Nephron progenitor cell (in vitro differentiated cells): ENCODE measurements at regions not wholly inside any gene's neighbourhood (a gene's known extent, or its start where the extent isn't known, plus 50 kb on each side); places are given as distances from the start of the nearest gene placed in this dataset.
"Not testable (repeated sequence)": the region's sequence is repeated elsewhere in the genome, so short reads cannot be mapped to it uniquely, and the experiment has no call there.

ENCODE experiments used
- DNase-seq: peaks from one replicate; pipeline ENCODE4 v3.0.0; 2021
- H3K27ac Mint-ChIP-seq: 2 replicates; pipeline ENCODE4 v1.8.0; 2021; ENCODE audit warnings: mild to moderate bottlenecking, moderate library complexity, mixed read lengths
- H3K27me3 Mint-ChIP-seq: 2 replicates; pipeline ENCODE4 v1.8.0; 2021; ENCODE audit warnings: mild to moderate bottlenecking, low read depth, mixed read lengths; ENCODE audit not compliant: poor library complexity
- H3K36me3 Mint-ChIP-seq: 2 replicates; pipeline ENCODE4 v1.8.0; 2021; ENCODE audit warnings: low read depth, mixed read lengths
- H3K4me1 Mint-ChIP-seq: 2 replicates; pipeline ENCODE4 v1.8.0; 2021; ENCODE audit warnings: mixed read lengths
- H3K4me3 Mint-ChIP-seq: 2 replicates; pipeline ENCODE4 v1.8.0; 2021; ENCODE audit warnings: mild to moderate bottlenecking, moderate library complexity, mixed read lengths
- H3K9me3 Mint-ChIP-seq: 2 replicates; pipeline ENCODE4 v1.8.0; 2021; ENCODE audit warnings: mild to moderate bottlenecking, moderate library complexity, mixed read lengths
- CTCF ChIP-seq: fragments of 200-600 bp; sonication (generic); IDR thresholded peaks from 2 replicates; pipeline ENCODE4 v1.5.0; 2021; ENCODE audit warnings: antibody characterized with exemption

- Mint-ChIP-seq H3K27me3 (no peaks in the 10 kb centered on the region), H3K4me1 (peaks cover 12% of the 10 kb centered on the region), H3K9me3 (peaks cover 7% of the 10 kb centered on the region), H3K36me3 (no peaks in the 10 kb centered on the region), H3K4me3 (no peak overlapping the region), H3K27ac (peak overlapping the region; percentile 60)
- no peak for TF ChIP-seq CTCF
- no peak for DNase-seq
Observed at GRCh38 chr3:4207672-4208071, 95.5 kb upstream of the SETMAR start.

GRCh38 chr3:4208556-4208955 lies 94.6 kb upstream of the SETMAR start:
- peaks cover 15% of the 10 kb centered on the region for H3K9me3 Mint-ChIP-seq

GRCh38 chr3:4211610-4212009 lies 91.6 kb upstream of the SETMAR start:
- DNase-seq = no peak
- no peak for TF ChIP-seq CTCF
- H3K36me3 Mint-ChIP-seq = peaks cover 3% of the 10 kb centered on the region

More at GRCh38 chr3:4208556-4208955, 94.6 kb upstream of the SETMAR start:
- no peak for TF ChIP-seq CTCF
- DNase-seq = no peak
- H3K36me3 Mint-ChIP-seq = no peaks in the 10 kb centered on the region
- peak overlapping the region; percentile 2 for H3K27ac Mint-ChIP-seq
- peaks cover 12% of the 10 kb centered on the region for H3K4me1 Mint-ChIP-seq
- no peak overlapping the region for H3K4me3 Mint-ChIP-seq
- no peaks in the 10 kb centered on the region for H3K27me3 Mint-ChIP-seq

GRCh38 chr3:4213420-4213819 lies 89.7 kb upstream of the SETMAR start:
- not testable (repeated sequence) for DNase-seq, H3K36me3 Mint-ChIP-seq, H3K27ac Mint-ChIP-seq, H3K4me1 Mint-ChIP-seq, H3K27me3 Mint-ChIP-seq, H3K4me3 Mint-ChIP-seq
- H3K9me3 Mint-ChIP-seq = peaks cover 49% of the 10 kb centered on the region

More at GRCh38 chr3:4211610-4212009, 91.6 kb upstream of the SETMAR start:
- Mint-ChIP-seq H3K4me1 (peaks cover 12% of the 10 kb centered on the region), H3K27me3 (peaks cover 4% of the 10 kb centered on the region), H3K9me3 (peaks cover 46% of the 10 kb centered on the region), H3K4me3 (no peak overlapping the region), H3K27ac (no peak overlapping the region)

GRCh38 chr3:4216974-4217373 lies 86.2 kb upstream of the SETMAR start:
- H3K9me3 Mint-ChIP-seq = peaks cover 49% of the 10 kb centered on the region
- not testable (repeated sequence) for H3K4me3 Mint-ChIP-seq, DNase-seq, H3K27me3 Mint-ChIP-seq, H3K36me3 Mint-ChIP-seq, H3K27ac Mint-ChIP-seq
- H3K4me1 Mint-ChIP-seq = peaks cover 33% of the 10 kb centered on the region

- Mint-ChIP-seq H3K4me1 (peaks cover 42% of the 10 kb centered on the region), H3K4me3 (no peak overlapping the region), H3K9me3 (peaks cover 33% of the 10 kb centered on the region), H3K36me3 (peaks cover 4% of the 10 kb centered on the region), H3K27ac (peak overlapping the region; percentile 53), H3K27me3 (peaks cover 4% of the 10 kb centered on the region)
- no peak for TF ChIP-seq CTCF
- DNase-seq = peak; percentile 26
Observed at GRCh38 chr3:4218456-4219226, 84.5 kb upstream of the SETMAR start.

GRCh38 chr3:4219227-4219568 lies 84.0 kb upstream of the SETMAR start:
- H3K36me3 Mint-ChIP-seq = peaks cover 4% of the 10 kb centered on the region
- DNase-seq = no peak
- H3K4me1 Mint-ChIP-seq = peaks cover 42% of the 10 kb centered on the region
- peaks cover 6% of the 10 kb centered on the region for H3K27me3 Mint-ChIP-seq
- peak overlapping the region; percentile 53 for H3K27ac Mint-ChIP-seq
- H3K9me3 Mint-ChIP-seq = peaks cover 27% of the 10 kb centered on the region
- no peak overlapping the region for H3K4me3 Mint-ChIP-seq
- TF ChIP-seq CTCF = no peak
